ENCODE measurements at regions not wholly inside any gene's neighbourhood (a gene's known extent, or its start where the extent isn't known, plus 50 kb on each side); places are given as distances from the start of the nearest gene placed in this dataset.

DNA sequence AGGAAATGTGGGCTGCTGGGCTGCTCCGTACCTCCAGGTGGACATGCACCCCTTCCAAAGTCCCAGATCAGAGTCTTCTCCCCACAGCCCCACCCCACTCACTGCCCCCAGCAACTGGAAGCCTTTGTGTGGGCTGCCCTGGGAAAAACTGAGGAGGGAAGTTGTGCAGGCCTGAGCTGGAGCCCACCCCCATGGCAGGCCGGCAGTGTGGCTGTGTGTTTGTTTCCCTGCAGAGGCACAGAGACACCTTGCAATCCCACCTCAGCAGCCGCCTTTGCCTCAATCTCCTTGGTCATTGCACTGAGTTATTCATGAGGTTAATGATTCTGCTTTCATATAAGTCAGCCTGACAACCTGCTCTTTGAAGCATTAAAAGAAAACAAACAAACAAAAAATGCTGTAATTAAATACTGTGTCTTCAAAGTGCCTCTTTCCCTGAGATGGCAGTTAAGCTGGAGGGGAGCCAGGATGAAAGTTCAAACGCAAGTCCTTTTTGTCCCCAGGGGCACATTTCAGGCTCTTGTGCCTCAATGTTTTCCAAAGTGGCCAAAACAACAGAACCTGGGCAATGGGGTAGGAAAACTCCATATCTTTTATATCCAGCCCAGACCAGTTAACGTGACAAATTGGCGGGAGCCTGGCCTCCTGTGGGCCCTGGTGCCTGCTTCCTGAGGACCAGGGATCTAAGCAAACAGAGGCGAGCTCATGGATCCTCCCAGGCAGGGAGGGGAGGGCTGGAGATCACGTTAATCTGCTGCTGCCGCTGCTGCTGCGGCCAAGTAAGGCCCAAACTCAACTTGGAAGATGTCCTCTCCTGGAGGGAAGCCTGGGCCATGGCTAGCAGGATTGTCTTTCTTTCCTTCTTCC, 51.9 kb upstream of the TSPAN11 start:
- Histone ChIP-seq H3K9ac (ENCODE audit: low read length) (no peak overlapping the region), H3K79me2 (ENCODE audit: control insufficient read depth, insufficient read depth, low read length) (no peaks in the 10 kb centered on the region), H4K5ac (ENCODE audit: low read length) (no peak overlapping the region), H2BK120ac (ENCODE audit: low read depth, low read length) (no peak overlapping the region), H3K36me3 (ENCODE audit: control insufficient read depth, insufficient read depth, low read length) (no peaks in the 10 kb centered on the region), H2AK5ac (ENCODE audit: low read length) (no peak overlapping the region), H3K27me3 (ENCODE audit: insufficient read depth, low read length, poor library complexity) (no peaks in the 10 kb centered on the region), H3K27ac (ENCODE audit: low read depth, low read length) (no peak overlapping the region), H2BK5ac (ENCODE audit: low read length) (no peak overlapping the region), H3K79me1 (ENCODE audit: low read length) (no peaks in the 10 kb centered on the region), H3K4me1 (ENCODE audit: control insufficient read depth, low read depth, low read length) (no peaks in the 10 kb centered on the region), H4K8ac (ENCODE audit: low read depth, low read length) (no peak overlapping the region), H3K4me3 (ENCODE audit: low read length) (no peak overlapping the region), H3K4ac (ENCODE audit: low read depth, low read length) (no peak overlapping the region), H3K56ac (ENCODE audit: low read length) (no peak overlapping the region), H2BK15ac (replicated peaks; ENCODE audit: low read depth) (no peak overlapping the region), H3K23ac (ENCODE audit: low read length) (no peak overlapping the region), H3K18ac (ENCODE audit: low read length) (no peak overlapping the region), H3K4me2 (ENCODE audit: low read length) (no peak overlapping the region)
- no CpG with 5 or more reads among the region's 10 CpGs for WGBS (ENCODE audit: extremely low coverage, insufficient coverage, low lambda C conversion rate)
- peak; percentile 19 for DNase-seq

GRCh38 chr12:30870491-30871265, 55.9 kb upstream of the TSPAN11 start:
- Histone ChIP-seq H3K23ac (ENCODE audit: low read length) (no peak overlapping the region), H3K27me3 (ENCODE audit: insufficient read depth, low read length, poor library complexity) (no peaks in the 10 kb centered on the region), H3K4me1 (ENCODE audit: control insufficient read depth, low read depth, low read length) (no peaks in the 10 kb centered on the region), H3K4me2 (ENCODE audit: low read length) (no peak overlapping the region), H3K18ac (ENCODE audit: low read length) (no peak overlapping the region), H2BK120ac (ENCODE audit: low read depth, low read length) (no peak overlapping the region), H3K4ac (ENCODE audit: low read depth, low read length) (no peak overlapping the region), H3K27ac (ENCODE audit: low read depth, low read length) (no peak overlapping the region), H4K8ac (ENCODE audit: low read depth, low read length) (no peak overlapping the region), H3K79me1 (ENCODE audit: low read length) (no peaks in the 10 kb centered on the region), H3K56ac (ENCODE audit: low read length) (no peak overlapping the region), H3K4me3 (ENCODE audit: low read length) (no peak overlapping the region), H3K79me2 (ENCODE audit: control insufficient read depth, insufficient read depth, low read length) (no peaks in the 10 kb centered on the region), H3K36me3 (ENCODE audit: control insufficient read depth, insufficient read depth, low read length) (no peaks in the 10 kb centered on the region), H3K9ac (ENCODE audit: low read length) (no peak overlapping the region), H2AK5ac (ENCODE audit: low read length) (no peak overlapping the region), H2BK5ac (ENCODE audit: low read length) (no peak overlapping the region), H2BK15ac (replicated peaks; ENCODE audit: low read depth) (no peak overlapping the region), H4K5ac (ENCODE audit: low read length) (no peak overlapping the region)
- no CpG with 5 or more reads among the region's 7 CpGs for WGBS (ENCODE audit: extremely low coverage, insufficient coverage, low lambda C conversion rate)
- DNase-seq = no peak

- no peak for DNase-seq
- H3K4me1 ChIP-seq (ENCODE audit: control insufficient read depth, low read depth, low read length) = no peaks in the 10 kb centered on the region
- no peak overlapping the region for H3K4me3 ChIP-seq (ENCODE audit: low read length)
- H2BK120ac ChIP-seq (ENCODE audit: low read depth, low read length) = no peak overlapping the region
- H4K5ac ChIP-seq (ENCODE audit: low read length) = no peak overlapping the region
- H2BK15ac ChIP-seq (replicated peaks; ENCODE audit: low read depth) = no peak overlapping the region
- H3K4ac ChIP-seq (ENCODE audit: low read depth, low read length) = no peak overlapping the region
- H3K79me2 ChIP-seq (ENCODE audit: control insufficient read depth, insufficient read depth, low read length) = no peaks in the 10 kb centered on the region
- no peaks in the 10 kb centered on the region for H3K27me3 ChIP-seq (ENCODE audit: insufficient read depth, low read length, poor library complexity)
- H3K23ac ChIP-seq (ENCODE audit: low read length) = no peak overlapping the region
- no peaks in the 10 kb centered on the region for H3K36me3 ChIP-seq (ENCODE audit: control insufficient read depth, insufficient read depth, low read length)
- H2BK5ac ChIP-seq (ENCODE audit: low read length) = no peak overlapping the region
- H2AK5ac ChIP-seq (ENCODE audit: low read length) = no peak overlapping the region
- no peaks in the 10 kb centered on the region for H3K79me1 ChIP-seq (ENCODE audit: low read length)
- H4K8ac ChIP-seq (ENCODE audit: low read depth, low read length) = no peak overlapping the region
- no peak overlapping the region for H3K56ac ChIP-seq (ENCODE audit: low read length)
- H3K9ac ChIP-seq (ENCODE audit: low read length) = no peak overlapping the region
- no peak overlapping the region for H3K18ac ChIP-seq (ENCODE audit: low read length)
- no peak overlapping the region for H3K4me2 ChIP-seq (ENCODE audit: low read length)
- H3K27ac ChIP-seq (ENCODE audit: low read depth, low read length) = no peak overlapping the region
Measured at GRCh38 chr12:30867415-30867814, 59.1 kb upstream of the TSPAN11 start.

- H3K4me1 ChIP-seq (ENCODE audit: control insufficient read depth, low read depth, low read length) = no peaks in the 10 kb centered on the region
- H3K36me3 ChIP-seq (ENCODE audit: control insufficient read depth, insufficient read depth, low read length) = no peaks in the 10 kb centered on the region
- no peak overlapping the region for H3K27ac ChIP-seq (ENCODE audit: low read depth, low read length)
- H4K5ac ChIP-seq (ENCODE audit: low read length) = no peak overlapping the region
- H2BK5ac ChIP-seq (ENCODE audit: low read length) = no peak overlapping the region
- no peak overlapping the region for H3K56ac ChIP-seq (ENCODE audit: low read length)
- H3K23ac ChIP-seq (ENCODE audit: low read length) = no peak overlapping the region
- H2AK5ac ChIP-seq (ENCODE audit: low read length) = no peak overlapping the region
- H3K27me3 ChIP-seq (ENCODE audit: insufficient read depth, low read length, poor library complexity) = no peaks in the 10 kb centered on the region
- no peak overlapping the region for H3K4ac ChIP-seq (ENCODE audit: low read depth, low read length)
- WGBS (ENCODE audit: extremely low coverage, insufficient coverage, low lambda C conversion rate) = no CpG with 5 or more reads among the region's 1 CpG
- peak; percentile 60 for DNase-seq
- no peak overlapping the region for H2BK15ac ChIP-seq (replicated peaks; ENCODE audit: low read depth)
- H3K4me3 ChIP-seq (ENCODE audit: low read length) = no peak overlapping the region
- no peak overlapping the region for H3K9ac ChIP-seq (ENCODE audit: low read length)
- H2BK120ac ChIP-seq (ENCODE audit: low read depth, low read length) = no peak overlapping the region
- H4K8ac ChIP-seq (ENCODE audit: low read depth, low read length) = no peak overlapping the region
- H3K79me1 ChIP-seq (ENCODE audit: low read length) = no peaks in the 10 kb centered on the region
- H3K4me2 ChIP-seq (ENCODE audit: low read length) = no peak overlapping the region
- no peak overlapping the region for H3K18ac ChIP-seq (ENCODE audit: low read length)
- no peaks in the 10 kb centered on the region for H3K79me2 ChIP-seq (ENCODE audit: control insufficient read depth, insufficient read depth, low read length)
Measured at GRCh38 chr12:30866256-30866655, 60.3 kb upstream of the TSPAN11 start.

- no peak overlapping the region for H3K27ac ChIP-seq (ENCODE audit: low read depth, low read length)
- H2BK5ac ChIP-seq (ENCODE audit: low read length) = no peak overlapping the region
- H3K9ac ChIP-seq (ENCODE audit: low read length) = no peak overlapping the region
- no peaks in the 10 kb centered on the region for H3K27me3 ChIP-seq (ENCODE audit: insufficient read depth, low read length, poor library complexity)
- H2BK15ac ChIP-seq (replicated peaks; ENCODE audit: low read depth) = no peak overlapping the region
- H3K79me1 ChIP-seq (ENCODE audit: low read length) = no peaks in the 10 kb centered on the region
- WGBS (ENCODE audit: extremely low coverage, insufficient coverage, low lambda C conversion rate) = no CpG with 5 or more reads among the region's 2 CpGs
- H4K5ac ChIP-seq (ENCODE audit: low read length) = no peak overlapping the region
- H3K4me1 ChIP-seq (ENCODE audit: control insufficient read depth, low read depth, low read length) = no peaks in the 10 kb centered on the region
- H3K4me3 ChIP-seq (ENCODE audit: low read length) = no peak overlapping the region
- peak; percentile 19 for DNase-seq
- no peak overlapping the region for H4K8ac ChIP-seq (ENCODE audit: low read depth, low read length)
- no peak overlapping the region for H3K4ac ChIP-seq (ENCODE audit: low read depth, low read length)
- H3K23ac ChIP-seq (ENCODE audit: low read length) = no peak overlapping the region
- H2BK120ac ChIP-seq (ENCODE audit: low read depth, low read length) = no peak overlapping the region
- H3K18ac ChIP-seq (ENCODE audit: low read length) = no peak overlapping the region
- H2AK5ac ChIP-seq (ENCODE audit: low read length) = no peak overlapping the region
- H3K79me2 ChIP-seq (ENCODE audit: control insufficient read depth, insufficient read depth, low read length) = no peaks in the 10 kb centered on the region
- H3K56ac ChIP-seq (ENCODE audit: low read length) = no peak overlapping the region
- no peak overlapping the region for H3K4me2 ChIP-seq (ENCODE audit: low read length)
- no peaks in the 10 kb centered on the region for H3K36me3 ChIP-seq (ENCODE audit: control insufficient read depth, insufficient read depth, low read length)
Measured at GRCh38 chr12:30863839-30864238, 62.7 kb upstream of the TSPAN11 start.
